Panc1 (cell line): ENCODE measurements at regions not wholly inside any gene's neighbourhood (a gene's known extent, or its start where the extent isn't known, plus 50 kb on each side); places are given as distances from the start of the nearest gene placed in this dataset.

Experiments used
- ATAC-seq: fragments of 200-7000 bp; cut with Tn5 transposase; 2 replicates; pipeline ENCODE4 v1.9.1; 2020; ENCODE audit warnings: mild to moderate bottlenecking, moderate library complexity
- BruUV-seq: library from RNA; stranded (reverse); fragments of 400-500 nt; replicated peaks from 2 replicates; lab custom pipeline; 2021; lab: Mats Ljungman, UMichigan
- CTCF ChIA-PET: fragments of 300-600 bp; sonication (Branson Sonifier 250); formaldehyde crosslinking; loops from one replicate; lab custom pipeline; 2022; ENCODE audit warnings: antibody characterized with exemption; lab: Charles Lee
- POLR2A ChIA-PET: fragments of 300-600 bp; sonication (Branson Sonifier 250); formaldehyde crosslinking; loops from one replicate; lab custom pipeline; 2022; ENCODE audit warnings: antibody characterized with exemption; lab: Charles Lee
- DNase-seq: peaks from one replicate; pipeline ENCODE4 v3.0.0-alpha.2; 2010; ENCODE audit warnings: low read depth, low spot score
- H3K27ac ChIP-seq: 2 replicates; pipeline ENCODE4 v1.5.1; 2011; ENCODE audit warnings: mild to moderate bottlenecking, low read length, inconsistent platforms
- H3K27me3 ChIP-seq: fragments of 200-500 bp; sonication (Bioruptor generic); 2 replicates; pipeline ENCODE4 v1.6.0; 2014; ENCODE audit warnings: low read length, inconsistent platforms; ENCODE audit not compliant: control insufficient read depth, insufficient read depth
- H3K36me3 ChIP-seq: fragments of 200-500 bp; sonication (Bioruptor generic); 2 replicates; pipeline ENCODE4 v1.5.1; 2014; ENCODE audit warnings: inconsistent platforms, mild to moderate bottlenecking, low read length, moderate library complexity; ENCODE audit not compliant: control insufficient read depth, insufficient read depth
- H3K4me1 ChIP-seq: 2 replicates; pipeline ENCODE4 v1.5.1; 2011; ENCODE audit warnings: inconsistent platforms, mild to moderate bottlenecking, low read length, moderate library complexity; ENCODE audit not compliant: control insufficient read depth, insufficient read depth
- H3K4me3 ChIP-seq, 2 experiments: 2 replicates each; pipeline ENCODE4 v1.5.1; 2011 to 2012; ENCODE audit warnings: low read depth in 2 of 2, low read length in 2 of 2, mild to moderate bottlenecking in 2 of 2, inconsistent platforms in 1 of 2, moderate library complexity in 1 of 2
- H3K9me3 ChIP-seq: fragments of 200-500 bp; sonication (Bioruptor generic); 2 replicates; pipeline ENCODE4 v1.5.1; 2014; ENCODE audit warnings: low read depth, mild to moderate bottlenecking, inconsistent platforms, low read length, moderate library complexity; ENCODE audit not compliant: control insufficient read depth, insufficient read depth
- CTCF ChIP-seq: fragments of 450-650 bp; IDR thresholded peaks from 2 replicates; pipeline ENCODE4 v1.5.1; 2017; ENCODE audit warnings: mild to moderate bottlenecking
- POLR2AphosphoS5 ChIP-seq: IDR thresholded peaks from 2 replicates; pipeline ENCODE4 v1.6.1; 2012; ENCODE audit warnings: mild to moderate bottlenecking, low read depth, low read length, moderate library complexity
- REST ChIP-seq, 2 experiments: IDR thresholded peaks; 2 replicates each; pipeline ENCODE4 v1.6.1; 2011 to 2012; ENCODE audit warnings: low read depth in 2 of 2, control low read depth in 1 of 2, low read length in 1 of 2, mild to moderate bottlenecking in 1 of 2, moderate library complexity in 1 of 2; ENCODE audit not compliant: insufficient read depth in 1 of 2
- SIN3A ChIP-seq: IDR thresholded peaks from 2 replicates; pipeline ENCODE4 v1.6.1; 2012; ENCODE audit warnings: low read depth, mild to moderate bottlenecking, low read length, moderate library complexity, borderline replicate concordance; ENCODE audit not compliant: insufficient read depth
- TCF7L2 ChIP-seq: IDR thresholded peaks from 2 replicates; pipeline ENCODE4 v1.6.1; 2011; ENCODE audit warnings: mild to moderate bottlenecking, low read depth, low read length, inconsistent platforms
- in situ Hi-C: cut with HindIII; loops from 2 replicates; pipeline ENCODE4 v1.10.0; 2016; ENCODE audit warnings: low sequenced_read_pairs, low pct_unique_long_range_greater_than_20kb
- intact Hi-C: fragments of 100-400 bp; cut with micrococcal nuclease; formaldehyde crosslinking; loops from one replicate; pipeline ENCODE4 v1.10.0; 2022; ENCODE audit not compliant: unreplicated experiment

- ChIA-PET POLR2A (no interaction called here), CTCF (no interaction called here)
- Histone ChIP-seq H3K4me1 (no peaks in the 10 kb centered on the region), H3K27me3 (no peaks in the 10 kb centered on the region), H3K27ac (no peak overlapping the region), H3K4me3 (no peak overlapping the region), H3K9me3 (no peaks in the 10 kb centered on the region), H3K36me3 (no peaks in the 10 kb centered on the region)
- ATAC-seq (no peak), DNase-seq (no peak)
- in situ Hi-C loops, result no loop called here
- no TSS peak for BruUV-seq
- intact Hi-C loops, result no loop called here
- TF ChIP-seq CTCF, result no peak
- TF ChIP-seq SIN3A, result no peak
- TF ChIP-seq POLR2AphosphoS5, result no peak
- no peak for TF ChIP-seq TCF7L2
- no peak for TF ChIP-seq REST (IDR thresholded peaks at IDR 0.05; ENCODE audit: insufficient read depth in 1 of 2, low read depth in 2 of 2, low read length in 1 of 2)
Observed at GRCh38 chr5:30874241-30875034, 319.0 kb upstream of the CDH6 start.

- DNase-seq (no peak), ATAC-seq (no peak)
- intact Hi-C loops (no loop called here), in situ Hi-C loops (no loop called here)
- H3K4me3 ChIP-seq, result no peak overlapping the region
- BruUV-seq, result no TSS peak
- H3K4me1 ChIP-seq, result no peaks in the 10 kb centered on the region
- H3K27me3 ChIP-seq, result no peaks in the 10 kb centered on the region
- no peak for TF ChIP-seq REST (IDR thresholded peaks at IDR 0.05; ENCODE audit: insufficient read depth in 1 of 2, low read depth in 2 of 2, low read length in 1 of 2)
- TF ChIP-seq CTCF, result no peak
- TF ChIP-seq TCF7L2, result no peak
- no peak for TF ChIP-seq POLR2AphosphoS5
- no peak for TF ChIP-seq SIN3A
- ChIA-PET CTCF (no interaction called here), POLR2A (no interaction called here)
- no peaks in the 10 kb centered on the region for H3K9me3 ChIP-seq
- H3K27ac ChIP-seq, result no peak overlapping the region
- H3K36me3 ChIP-seq, result no peaks in the 10 kb centered on the region
Observed at GRCh38 chr5:30871196-30871595, 322.3 kb upstream of the CDH6 start.
